Transverse colon (tissue), 4 donors: ENCODE measurements at regions not wholly inside any gene's neighbourhood (a gene's known extent, or its start where the extent isn't known, plus 50 kb on each side); places are given as distances from the start of the nearest gene placed in this dataset.

ENCODE experiments used
- DNase-seq: peaks from one replicate; pipeline ENCODE4 v3.0.0-alpha.2; 2019
- H3K27ac ChIP-seq, 4 donors: fragments of 200-600 bp; sonication (generic); 2 replicates each; pipeline ENCODE4 v1.5.1; 2016 to 2018; ENCODE audit warnings: inconsistent platforms in 4 of 4
- H3K27me3 ChIP-seq: fragments of 200-600 bp; sonication (generic); 2 replicates; pipeline ENCODE4 v1.5.1; 2017; ENCODE audit warnings: inconsistent platforms
- H3K36me3 ChIP-seq, 4 donors: fragments of 200-600 bp; sonication (generic); 2 replicates each; pipeline ENCODE4 v1.5.1; 2017 to 2019; ENCODE audit warnings: inconsistent platforms in 4 of 4
- H3K4me1 ChIP-seq, 4 donors: fragments of 200-600 bp; sonication (generic); 2 replicates each; pipeline ENCODE4 v1.5.1; 2017 to 2020; ENCODE audit warnings: inconsistent platforms in 4 of 4
- H3K4me3 ChIP-seq, 4 donors: fragments of 200-600 bp; sonication (generic); 1 replicate in 1 of 4; 2 replicates in 3 of 4; pipeline versions ENCODE4 v1.5.1 to v1.6.1; 2017 to 2019; ENCODE audit warnings: inconsistent platforms in 4 of 4
- H3K9me3 ChIP-seq, 2 donors: fragments of 200-600 bp; sonication (generic); 2 replicates each; pipeline ENCODE4 v1.5.1; 2017 to 2019; ENCODE audit warnings: inconsistent platforms in 2 of 2
- CTCF ChIP-seq, 5 experiments: fragments of 200-600 bp in 3 of 5; fragments of 450-650 bp in 2 of 5; sonication (generic) in 3 of 5; IDR thresholded peaks; 1 replicate in 2 of 5; 2 replicates in 3 of 5; pipeline ENCODE4 v1.5.1; 2016 to 2017; ENCODE audit warnings: antibody characterized with exemption in 5 of 5, inconsistent platforms in 3 of 5, mild to moderate bottlenecking in 2 of 5, moderate library complexity in 1 of 5
- EP300 ChIP-seq: sonication (generic); formaldehyde crosslinking; IDR thresholded peaks from one replicate; pipeline ENCODE4 v1.6.1; 2017; ENCODE audit warnings: antibody characterized with exemption, low read depth
- POLR2A ChIP-seq: fragments of 450-650 bp; IDR thresholded peaks from one replicate; pipeline ENCODE4 v1.6.1; 2016; ENCODE audit warnings: antibody characterized with exemption, mild to moderate bottlenecking, moderate library complexity
- POLR2AphosphoS5 ChIP-seq, 3 donors: sonication (generic); formaldehyde crosslinking; IDR thresholded peaks; one replicate each; pipeline ENCODE4 v1.6.1; 2016; ENCODE audit warnings: antibody characterized with exemption in 3 of 3
- WGBS, 2 donors: methylation state at CpG; one replicate each; pipeline ENCODE4 v1.1.5; 2018; ENCODE audit warnings: low coverage in 1 of 2; 5-methylcytosine and 5-hydroxymethylcytosine counted together
- in situ Hi-C, 4 donors: fragments of 200-750 bp; cut with MboI; loops; one replicate each; pipeline versions ENCODE4 v1.15.0 to v1.15.1; 2017; ENCODE audit warnings: low sequenced_read_pairs in 3 of 4, low pct_ligation_motif_present in 1 of 4, low pct_unique_long_range_greater_than_20kb in 1 of 4
- intact Hi-C: fragments of 100-400 bp; cut with DNase I; formaldehyde crosslinking; loops from one replicate; pipeline ENCODE4 v1.15.1; 2023; ENCODE audit warnings: low total_unique reads

GRCh38 chr5:57839025-57839424, 356.4 kb upstream of the ACTBL2 start:
- in situ Hi-C loops = no loop called here
- TF ChIP-seq POLR2AphosphoS5 (IDR thresholded peaks at IDR 0.05) (no peak), POLR2A (no peak), EP300 (no peak), CTCF (IDR thresholded peaks at IDR 0.05) (no peak)

GRCh38 chr5:57836921-57837320, 354.3 kb upstream of the ACTBL2 start:
- H3K9me3 ChIP-seq = no peaks in the 10 kb centered on the region
- 89 to 100% methylated on average over 1 to 2 of the region's 2 CpGs for WGBS, 2 donors
- no peak overlapping the region for H3K27ac ChIP-seq
- DNase-seq = no peak
- in situ Hi-C loops = no loop called here
- intact Hi-C loops = no loop called here
- no peaks in the 10 kb centered on the region for H3K27me3 ChIP-seq
- no peaks in the 10 kb centered on the region for H3K36me3 ChIP-seq
- TF ChIP-seq POLR2A (no peak), CTCF (IDR thresholded peaks at IDR 0.05) (no peak)
- H3K4me1 ChIP-seq = peaks cover 0 to 4% (median 0%) of the 10 kb centered on the region in 4 donors
- H3K4me3 ChIP-seq = no peak overlapping the region

More at GRCh38 chr5:57839025-57839424, 356.4 kb upstream of the ACTBL2 start:
- intact Hi-C loops = no loop called here
- Histone ChIP-seq H3K4me3 (no peak overlapping the region), H3K9me3 (no peaks in the 10 kb centered on the region), H3K27ac (no peak overlapping the region), H3K4me1 (peaks cover 0 to 4% (median 0%) of the 10 kb centered on the region in 4 donors), H3K36me3 (no peaks in the 10 kb centered on the region), H3K27me3 (no peaks in the 10 kb centered on the region)
- WGBS, 2 donors = 71 to 75% methylated on average over 3 of the region's 3 CpGs
- no peak for DNase-seq

GRCh38 chr5:57836331-57836730, 353.7 kb upstream of the ACTBL2 start:
- Histone ChIP-seq H3K9me3 (no peaks in the 10 kb centered on the region), H3K4me3 (no peak overlapping the region), H3K27me3 (no peaks in the 10 kb centered on the region), H3K36me3 (no peaks in the 10 kb centered on the region), H3K4me1 (peaks cover 0 to 4% (median 0%) of the 10 kb centered on the region in 4 donors), H3K27ac (no peak overlapping the region)
- in situ Hi-C loops = no loop called here
- no peak for DNase-seq
- no peak for TF ChIP-seq EP300
- TF ChIP-seq POLR2AphosphoS5 (IDR thresholded peaks at IDR 0.05) = no peak
- no peak for TF ChIP-seq CTCF (IDR thresholded peaks at IDR 0.05)
- TF ChIP-seq POLR2A = no peak
- WGBS, 2 donors = 88 to 96% methylated on average over 2 of the region's 2 CpGs
- intact Hi-C loops = no loop called here

- intact Hi-C loops (no loop called here), in situ Hi-C loops (no loop called here)
- H3K4me3 ChIP-seq = no peak overlapping the region
- WGBS, 2 donors = 67 to 81% methylated on average over 6 of the region's 6 CpGs
- no peaks in the 10 kb centered on the region for H3K27me3 ChIP-seq
- DNase-seq = no peak
- no peaks in the 10 kb centered on the region for H3K36me3 ChIP-seq
- no peak overlapping the region for H3K27ac ChIP-seq
- no peaks in the 10 kb centered on the region for H3K9me3 ChIP-seq
- TF ChIP-seq POLR2AphosphoS5 (IDR thresholded peaks at IDR 0.05) (no peak), CTCF (IDR thresholded peaks at IDR 0.05) (no peak), EP300 (no peak), POLR2A (no peak)
- H3K4me1 ChIP-seq = peaks cover 0 to 4% (median 0%) of the 10 kb centered on the region in 4 donors
Observed at GRCh38 chr5:57834829-57835608, 352.4 kb upstream of the ACTBL2 start.
